Body of pancreas (tissue), 4 donors: ENCODE measurements at regions not wholly inside any gene's neighbourhood (a gene's known extent, or its start where the extent isn't known, plus 50 kb on each side); places are given as distances from the start of the nearest gene placed in this dataset.
"Not testable (repeated sequence)": the region's sequence is repeated elsewhere in the genome, so short reads cannot be mapped to it uniquely, and the experiment has no call there.

ENCODE experiments used
- CTCF ChIP-seq, 7 experiments: fragments of 450-650 bp in 4 of 7; fragments of 200-600 bp in 3 of 7; sonication (generic) in 3 of 7; IDR thresholded peaks; one replicate each; pipeline ENCODE4 v1.5.1; 2016 to 2019; ENCODE audit warnings: antibody characterized with exemption in 7 of 7
- POLR2A ChIP-seq, 3 donors: fragments of 450-650 bp; IDR thresholded peaks; one replicate each; pipeline ENCODE4 v1.6.1; 2016; ENCODE audit warnings: antibody characterized with exemption in 3 of 3, mild to moderate bottlenecking in 2 of 3

- not testable (repeated sequence) for TF ChIP-seq CTCF, POLR2A (IDR thresholded peaks at IDR 0.05)
These were observed 194.6 kb upstream of the SHH start for GRCh38 chr7:156006876-156007275.
